Neural cell (in vitro differentiated cells): ENCODE measurements at regions not wholly inside any gene's neighbourhood (a gene's known extent, or its start where the extent isn't known, plus 50 kb on each side); places are given as distances from the start of the nearest gene placed in this dataset.

Source experiments
- H2AFZ ChIP-seq: fragments of 200-600, 300-800 bp; sonication (generic), shearing (Covaris generic); 2 replicates; pipeline ENCODE4 v1.6.0; 2014; ENCODE audit warnings: low read depth, mild to moderate bottlenecking, antibody characterized with exemption, low read length, moderate library complexity
- H3F3A ChIP-seq: fragments of 200-600 bp; shearing (Covaris generic); 2 replicates; pipeline ENCODE4 v1.6.1; 2016; ENCODE audit warnings: mild to moderate bottlenecking, moderate library complexity, mixed read lengths, antibody characterized with exemption, low read length; ENCODE audit not compliant: insufficient read depth, poor library complexity, severe bottlenecking
- H3K27ac ChIP-seq: fragments of 200-600, 300-800 bp; sonication (generic), shearing (Covaris generic); 2 replicates; pipeline ENCODE4 v1.5.1; 2014; ENCODE audit warnings: mild to moderate bottlenecking, low read length, moderate library complexity
- H3K27me3 ChIP-seq: fragments of 300-800, 200-600 bp; sonication (generic), shearing (Covaris generic); 2 replicates; pipeline ENCODE4 v1.6.0; 2014; ENCODE audit warnings: mild to moderate bottlenecking, low read depth, low read length, moderate library complexity; ENCODE audit not compliant: insufficient read depth
- H3K36me3 ChIP-seq: fragments of 300-800, 200-600 bp; sonication (generic), shearing (Covaris generic); 2 replicates; pipeline ENCODE4 v1.5.1; 2014; ENCODE audit warnings: mild to moderate bottlenecking, antibody characterized with exemption, low read length, moderate library complexity; ENCODE audit not compliant: insufficient read depth
- H3K4me2 ChIP-seq: fragments of 300-800, 200-600 bp; sonication (generic), shearing (Covaris generic); 2 replicates; pipeline ENCODE4 v1.6.0; 2014; ENCODE audit warnings: mild to moderate bottlenecking, low read length
- H3K4me3 ChIP-seq: fragments of 300-800, 200-600 bp; sonication (generic), shearing (Covaris generic); 2 replicates; pipeline ENCODE4 v1.5.1; 2014; ENCODE audit warnings: mild to moderate bottlenecking, low read length, moderate library complexity
- H3K79me2 ChIP-seq: fragments of 200-600 bp; shearing (Covaris generic); replicated peaks from 2 replicates; pipeline ENCODE4 v1.6.0; 2014; ENCODE audit warnings: mild to moderate bottlenecking, low read length, moderate library complexity; ENCODE audit not compliant: insufficient read depth
- H3K9ac ChIP-seq: fragments of 300-800, 200-600 bp; sonication (generic), shearing (Covaris generic); 2 replicates; pipeline ENCODE4 v1.6.1; 2016; ENCODE audit warnings: mild to moderate bottlenecking, low read length, mixed read lengths
- H3K9me2 ChIP-seq: fragments of 200-600 bp; shearing (Covaris generic); 2 replicates; pipeline ENCODE4 v1.6.1; 2016; ENCODE audit warnings: mild to moderate bottlenecking, low read length, mixed read lengths; ENCODE audit not compliant: insufficient read depth
- H3K9me3 ChIP-seq: fragments of 200-600, 300-800 bp; sonication (generic), shearing (Covaris generic); 2 replicates; pipeline ENCODE4 v1.6.1; 2016; ENCODE audit warnings: mild to moderate bottlenecking, mixed run types, low read length, moderate library complexity, mixed read lengths
- H4K20me1 ChIP-seq: fragments of 200-600 bp; shearing (Covaris generic); 2 replicates; pipeline ENCODE4 v1.6.1; 2016; ENCODE audit warnings: mild to moderate bottlenecking, mixed run types; ENCODE audit not compliant: insufficient read depth
- EP300 ChIP-seq: fragments of 450-650 bp; conservative IDR thresholded peaks from 2 replicates; pipeline ENCODE4 v1.6.1; 2014; ENCODE audit warnings: antibody characterized with exemption, mild to moderate bottlenecking, moderate library complexity; ENCODE audit not compliant: poor library complexity, severe bottlenecking
- EZH2 ChIP-seq: fragments of 200-600, 300-800 bp; shearing (Covaris generic), sonication (generic); IDR thresholded peaks from 2 replicates; pipeline ENCODE4 v1.6.1; 2014; ENCODE audit warnings: antibody characterized with exemption, low read length, borderline replicate concordance, mild to moderate bottlenecking; ENCODE audit not compliant: insufficient read depth, poor library complexity, severe bottlenecking
- MXI1 ChIP-seq: fragments of 450-650 bp; conservative IDR thresholded peaks from 2 replicates; pipeline ENCODE4 v1.6.1; 2014; ENCODE audit warnings: antibody characterized with exemption, mild to moderate bottlenecking; ENCODE audit not compliant: poor library complexity, severe bottlenecking
- POLR2AphosphoS5 ChIP-seq: IDR thresholded peaks from 2 replicates; pipeline ENCODE4 v1.6.1; 2012
- RAD21 ChIP-seq: fragments of 450-650 bp; conservative IDR thresholded peaks from 2 replicates; pipeline ENCODE4 v1.6.1; 2014; ENCODE audit warnings: antibody characterized with exemption, mild to moderate bottlenecking, moderate library complexity
- SMC3 ChIP-seq: fragments of 450-650 bp; conservative IDR thresholded peaks from 2 replicates; pipeline ENCODE4 v1.6.1; 2014; ENCODE audit warnings: antibody characterized with exemption, mild to moderate bottlenecking, moderate library complexity; ENCODE audit not compliant: poor library complexity
- TAF1 ChIP-seq: IDR thresholded peaks from 2 replicates; pipeline ENCODE4 v1.6.1; 2012; ENCODE audit warnings: low read depth
- TF ChIP-seq, protein P1 (sequence below): fragments of 450-650 bp; IDR thresholded peaks from 2 replicates; pipeline ENCODE4 v1.5.1; 2014; ENCODE audit warnings: antibody characterized with exemption, mild to moderate bottlenecking, moderate library complexity; ENCODE audit not compliant: poor library complexity, severe bottlenecking
- TF ChIP-seq, protein P2 (sequence below): IDR thresholded peaks from 2 replicates; pipeline ENCODE4 v1.6.1; 2012; ENCODE audit warnings: borderline replicate concordance

DNA sequence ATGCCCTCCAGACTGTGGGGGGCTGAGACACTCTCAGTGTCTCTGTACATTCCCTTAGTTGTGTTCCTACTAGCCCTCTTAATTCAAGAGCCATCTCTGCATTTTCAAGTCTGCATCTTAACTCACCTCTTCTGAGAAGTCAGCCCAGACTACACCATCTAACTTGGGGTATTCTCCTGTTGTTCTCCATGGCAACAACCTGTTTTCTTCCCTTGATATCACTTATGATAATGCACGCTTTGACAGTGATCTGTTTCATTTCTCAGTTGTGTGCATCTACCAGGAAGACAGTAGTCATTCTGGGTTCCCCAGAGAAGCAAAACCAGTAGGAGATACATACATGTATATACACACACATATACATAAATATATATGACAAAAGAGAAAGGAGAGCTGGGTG is 707.3 kb upstream of the IGFBP3 start:
- Histone ChIP-seq H3K4me3 (no peak overlapping the region), H3K9ac (no peak overlapping the region), H4K20me1 (no peaks in the 10 kb centered on the region), H3K9me3 (no peaks in the 10 kb centered on the region), H3K36me3 (no peaks in the 10 kb centered on the region), H2AFZ (no peak overlapping the region), H3K27me3 (no peaks in the 10 kb centered on the region), H3K9me2 (no peaks in the 10 kb centered on the region), H3K79me2 (no peaks in the 10 kb centered on the region), H3K4me2 (no peak overlapping the region), H3F3A (no peaks in the 10 kb centered on the region), H3K27ac (no peak overlapping the region)
- TF ChIP-seq SMC3 = no peak
- TF ChIP-seq EP300 = no peak
- no peak for TF ChIP-seq TAF1
- TF ChIP-seq, protein P1, sequence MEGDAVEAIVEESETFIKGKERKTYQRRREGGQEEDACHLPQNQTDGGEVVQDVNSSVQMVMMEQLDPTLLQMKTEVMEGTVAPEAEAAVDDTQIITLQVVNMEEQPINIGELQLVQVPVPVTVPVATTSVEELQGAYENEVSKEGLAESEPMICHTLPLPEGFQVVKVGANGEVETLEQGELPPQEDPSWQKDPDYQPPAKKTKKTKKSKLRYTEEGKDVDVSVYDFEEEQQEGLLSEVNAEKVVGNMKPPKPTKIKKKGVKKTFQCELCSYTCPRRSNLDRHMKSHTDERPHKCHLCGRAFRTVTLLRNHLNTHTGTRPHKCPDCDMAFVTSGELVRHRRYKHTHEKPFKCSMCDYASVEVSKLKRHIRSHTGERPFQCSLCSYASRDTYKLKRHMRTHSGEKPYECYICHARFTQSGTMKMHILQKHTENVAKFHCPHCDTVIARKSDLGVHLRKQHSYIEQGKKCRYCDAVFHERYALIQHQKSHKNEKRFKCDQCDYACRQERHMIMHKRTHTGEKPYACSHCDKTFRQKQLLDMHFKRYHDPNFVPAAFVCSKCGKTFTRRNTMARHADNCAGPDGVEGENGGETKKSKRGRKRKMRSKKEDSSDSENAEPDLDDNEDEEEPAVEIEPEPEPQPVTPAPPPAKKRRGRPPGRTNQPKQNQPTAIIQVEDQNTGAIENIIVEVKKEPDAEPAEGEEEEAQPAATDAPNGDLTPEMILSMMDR = no peak
- TF ChIP-seq, protein P2, sequence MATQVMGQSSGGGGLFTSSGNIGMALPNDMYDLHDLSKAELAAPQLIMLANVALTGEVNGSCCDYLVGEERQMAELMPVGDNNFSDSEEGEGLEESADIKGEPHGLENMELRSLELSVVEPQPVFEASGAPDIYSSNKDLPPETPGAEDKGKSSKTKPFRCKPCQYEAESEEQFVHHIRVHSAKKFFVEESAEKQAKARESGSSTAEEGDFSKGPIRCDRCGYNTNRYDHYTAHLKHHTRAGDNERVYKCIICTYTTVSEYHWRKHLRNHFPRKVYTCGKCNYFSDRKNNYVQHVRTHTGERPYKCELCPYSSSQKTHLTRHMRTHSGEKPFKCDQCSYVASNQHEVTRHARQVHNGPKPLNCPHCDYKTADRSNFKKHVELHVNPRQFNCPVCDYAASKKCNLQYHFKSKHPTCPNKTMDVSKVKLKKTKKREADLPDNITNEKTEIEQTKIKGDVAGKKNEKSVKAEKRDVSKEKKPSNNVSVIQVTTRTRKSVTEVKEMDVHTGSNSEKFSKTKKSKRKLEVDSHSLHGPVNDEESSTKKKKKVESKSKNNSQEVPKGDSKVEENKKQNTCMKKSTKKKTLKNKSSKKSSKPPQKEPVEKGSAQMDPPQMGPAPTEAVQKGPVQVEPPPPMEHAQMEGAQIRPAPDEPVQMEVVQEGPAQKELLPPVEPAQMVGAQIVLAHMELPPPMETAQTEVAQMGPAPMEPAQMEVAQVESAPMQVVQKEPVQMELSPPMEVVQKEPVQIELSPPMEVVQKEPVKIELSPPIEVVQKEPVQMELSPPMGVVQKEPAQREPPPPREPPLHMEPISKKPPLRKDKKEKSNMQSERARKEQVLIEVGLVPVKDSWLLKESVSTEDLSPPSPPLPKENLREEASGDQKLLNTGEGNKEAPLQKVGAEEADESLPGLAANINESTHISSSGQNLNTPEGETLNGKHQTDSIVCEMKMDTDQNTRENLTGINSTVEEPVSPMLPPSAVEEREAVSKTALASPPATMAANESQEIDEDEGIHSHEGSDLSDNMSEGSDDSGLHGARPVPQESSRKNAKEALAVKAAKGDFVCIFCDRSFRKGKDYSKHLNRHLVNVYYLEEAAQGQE = no peak
- TF ChIP-seq RAD21 = no peak
- no peak for TF ChIP-seq POLR2AphosphoS5
- no peak for TF ChIP-seq MXI1
- no peak for TF ChIP-seq EZH2

DNA sequence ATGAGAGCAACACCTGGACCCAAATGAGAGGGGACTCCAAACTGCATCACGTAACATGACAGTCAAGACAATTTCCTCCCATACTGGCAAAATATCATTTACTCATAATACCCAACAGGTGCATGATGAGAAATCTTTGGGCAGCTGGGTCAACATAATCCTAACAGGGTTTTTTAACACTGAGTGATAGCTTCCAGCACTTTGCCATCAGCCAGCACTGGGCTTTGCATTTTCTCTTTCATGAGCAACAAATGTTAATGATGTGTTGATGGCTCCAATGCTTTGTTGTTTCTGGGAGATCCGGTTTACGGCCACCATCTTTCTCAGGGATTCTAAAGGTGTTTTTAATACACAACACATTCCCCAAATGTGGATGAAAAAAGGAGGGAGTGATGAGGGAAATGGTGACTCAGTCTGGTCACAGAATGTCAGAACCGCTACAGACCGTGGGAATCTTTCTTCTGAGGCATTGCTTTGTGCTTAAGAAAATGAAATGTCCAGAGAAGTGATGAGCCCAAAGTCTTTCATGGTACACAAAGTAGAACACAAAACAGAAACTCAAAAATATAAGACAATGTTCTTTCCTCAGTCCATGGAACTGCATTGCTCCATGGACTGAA is 705.7 kb upstream of the IGFBP3 start:
- H4K20me1 ChIP-seq = no peaks in the 10 kb centered on the region
- no peak overlapping the region for H3K9ac ChIP-seq
- H3K27me3 ChIP-seq = no peaks in the 10 kb centered on the region
- no peaks in the 10 kb centered on the region for H3K9me2 ChIP-seq
- H2AFZ ChIP-seq = no peak overlapping the region
- no peak overlapping the region for H3K27ac ChIP-seq
- TF ChIP-seq, protein P1 = no peak
- TF ChIP-seq TAF1 = no peak
- TF ChIP-seq POLR2AphosphoS5 = no peak
- TF ChIP-seq, protein P2 = no peak
- no peaks in the 10 kb centered on the region for H3K36me3 ChIP-seq
- no peaks in the 10 kb centered on the region for H3K79me2 ChIP-seq
- no peak overlapping the region for H3K4me3 ChIP-seq
- H3K4me2 ChIP-seq = no peak overlapping the region
- H3K9me3 ChIP-seq = no peaks in the 10 kb centered on the region
- no peaks in the 10 kb centered on the region for H3F3A ChIP-seq
